ENCODE measurements at regions not wholly inside any gene's neighbourhood (a gene's known extent, or its start where the extent isn't known, plus 50 kb on each side); places are given as distances from the start of the nearest gene placed in this dataset.
A peak's percentile ranks its signal among the peaks of the same experiment; 100 is the strongest.
"Not testable (repeated sequence)": the region's sequence is repeated elsewhere in the genome, so short reads cannot be mapped to it uniquely, and the experiment has no call there.

DNA sequence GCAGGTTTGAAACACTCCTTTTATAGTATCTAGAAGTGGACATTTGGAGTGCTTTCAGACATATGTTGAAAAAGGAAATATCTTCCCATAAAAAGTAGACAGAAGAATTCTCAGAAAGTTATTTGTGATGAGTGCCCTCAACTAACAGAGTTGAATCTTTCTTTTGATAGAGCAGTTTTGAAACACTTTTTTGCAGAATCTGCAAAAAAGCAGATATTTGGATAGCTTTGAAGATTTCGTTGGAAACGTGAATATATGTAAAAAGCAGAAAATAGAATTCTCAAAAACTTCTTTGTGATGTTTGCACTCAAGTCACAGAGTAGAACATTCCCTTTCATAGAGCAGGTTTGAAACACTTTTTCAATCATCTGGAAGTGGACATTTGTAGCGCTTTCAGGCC is 676.4 kb upstream of the ZNF337 start:
- DNase-seq (ENCODE audit: low spot score); intact Hi-C loops (cut with DNase I): not testable (repeated sequence)

GRCh38 chr20:26354511-26354910 is 657.9 kb upstream of the ZNF337 start:
- no peak for ATAC-seq
- intact Hi-C loops (cut with DNase I): no loop called here

More for the DNA sequence above, 676.4 kb upstream of the ZNF337 start:
- ATAC-seq: not testable (repeated sequence)

DNA sequence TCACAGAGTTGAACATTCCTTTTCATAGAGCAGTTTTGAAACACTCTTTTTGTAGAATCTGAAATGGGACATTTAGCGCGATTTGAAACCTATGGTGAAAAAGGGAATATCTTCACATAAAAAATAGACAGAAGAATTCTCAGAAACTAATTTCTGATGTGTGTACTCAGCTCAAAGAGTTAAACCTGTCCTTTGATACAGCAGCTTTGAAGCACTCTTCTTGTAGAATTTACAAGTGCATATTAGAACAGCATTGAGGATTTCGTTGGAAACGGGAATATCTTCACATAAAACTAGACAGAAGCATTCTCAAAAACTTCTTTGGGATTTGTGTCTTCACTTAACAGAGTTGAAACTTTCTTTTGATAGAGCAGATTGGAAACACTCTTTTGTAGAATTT is 650.7 kb upstream of the ZNF337 start:
- ATAC-seq: no peak
- no peak for DNase-seq (ENCODE audit: low spot score)
- intact Hi-C loops (cut with DNase I): no loop called here

More at GRCh38 chr20:26354511-26354910, 657.9 kb upstream of the ZNF337 start:
- no peak for DNase-seq (ENCODE audit: low spot score)

DNA sequence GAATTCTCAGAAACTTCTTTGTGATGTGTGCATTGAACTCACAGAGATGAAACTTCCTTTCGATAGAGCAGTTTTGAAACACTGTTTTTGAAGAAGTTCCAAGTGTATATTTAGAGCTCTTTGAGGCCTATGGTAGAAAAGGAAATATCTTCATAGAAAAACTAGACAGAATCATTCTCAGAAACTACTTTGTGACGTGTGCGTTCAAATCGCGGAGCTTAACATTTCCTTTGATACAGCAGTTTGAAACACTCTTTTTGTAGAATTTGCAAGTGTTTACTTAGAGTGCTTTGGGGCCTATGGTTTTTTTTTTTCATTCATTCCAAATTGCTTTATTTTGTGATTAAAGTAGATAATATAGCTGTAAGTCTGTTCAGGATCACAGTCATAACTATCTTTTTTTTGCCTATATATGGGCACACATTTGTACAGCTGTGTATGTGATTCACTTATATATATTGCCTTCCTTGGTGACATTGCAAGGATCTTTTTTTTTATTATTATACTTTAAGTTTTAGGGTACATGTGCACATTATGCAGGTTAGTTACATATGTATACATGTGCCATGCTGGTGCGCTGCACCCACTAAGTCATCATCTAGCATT is 643.9 kb upstream of the ZNF337 start:
- ATAC-seq; intact Hi-C loops (cut with DNase I); DNase-seq (ENCODE audit: low spot score): not testable (repeated sequence)

DNA sequence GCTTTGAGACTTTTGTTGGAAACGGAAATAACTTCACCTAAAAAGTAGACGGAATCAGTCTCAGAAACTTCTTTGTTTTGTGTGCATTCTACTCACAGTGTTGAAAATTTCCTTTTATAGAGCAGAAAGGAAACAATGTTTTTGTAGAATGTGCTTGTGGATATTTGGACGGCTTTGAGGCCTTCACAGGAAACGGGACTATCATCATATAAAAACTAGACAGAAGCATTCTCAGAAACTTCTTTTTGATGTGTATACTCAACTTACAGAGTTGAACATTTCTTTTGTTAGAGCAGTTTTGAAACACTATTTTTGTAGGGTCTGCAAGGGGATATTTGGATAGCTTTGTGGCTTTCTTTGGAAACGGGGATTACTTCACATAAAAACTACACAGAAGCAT is 627.5 kb upstream of the ZNF337 start:
- intact Hi-C loops (cut with DNase I): no loop called here
- ATAC-seq: no peak
- DNase-seq (ENCODE audit: low spot score): no peak

DNA sequence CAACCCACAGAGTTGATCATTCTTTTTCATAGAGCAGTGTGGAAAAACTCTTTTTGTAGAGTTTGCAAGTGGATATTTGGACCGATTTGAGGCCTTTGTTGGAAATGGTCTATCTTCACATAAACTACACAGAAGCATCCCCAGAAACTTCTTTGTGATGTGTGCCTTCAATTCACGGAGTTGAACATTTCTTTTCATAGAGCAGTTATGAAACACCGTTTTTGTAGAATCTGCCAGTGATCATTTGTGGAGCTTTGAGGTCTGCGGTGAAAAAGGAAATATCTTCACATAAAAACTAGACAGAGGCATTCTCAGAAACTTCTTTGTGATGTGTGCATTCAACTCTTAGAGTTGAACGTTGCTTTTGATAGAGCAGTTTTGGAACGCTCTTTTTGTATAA is 618.4 kb upstream of the ZNF337 start:
- DNase-seq (ENCODE audit: low spot score) (no peak), ATAC-seq (no peak)
- intact Hi-C loops (cut with DNase I): no loop called here

GRCh38 chr20:26309720-26310119 is 613.1 kb upstream of the ZNF337 start:
- ATAC-seq; DNase-seq (ENCODE audit: low spot score); intact Hi-C loops (cut with DNase I): not testable (repeated sequence)

GRCh38 chr20:26308961-26309360 is 612.3 kb upstream of the ZNF337 start:
- DNase-seq (ENCODE audit: low spot score): no peak
- intact Hi-C loops (cut with DNase I): no loop called here
- ATAC-seq: no peak

- DNase-seq (ENCODE audit: low spot score) (no peak), ATAC-seq (no peak)
- intact Hi-C loops (cut with DNase I): no loop called here
Observed at GRCh38 chr20:26295006-26295405, 598.4 kb upstream of the ZNF337 start.

- DNase-seq (ENCODE audit: low spot score); ATAC-seq; intact Hi-C loops (cut with DNase I): not testable (repeated sequence)
Observed at GRCh38 chr20:26288379-26289061, 591.9 kb upstream of the ZNF337 start.

- intact Hi-C loops (cut with DNase I): no loop called here
Observed at GRCh38 chr20:26279238-26279637, 582.6 kb upstream of the ZNF337 start.

DNA sequence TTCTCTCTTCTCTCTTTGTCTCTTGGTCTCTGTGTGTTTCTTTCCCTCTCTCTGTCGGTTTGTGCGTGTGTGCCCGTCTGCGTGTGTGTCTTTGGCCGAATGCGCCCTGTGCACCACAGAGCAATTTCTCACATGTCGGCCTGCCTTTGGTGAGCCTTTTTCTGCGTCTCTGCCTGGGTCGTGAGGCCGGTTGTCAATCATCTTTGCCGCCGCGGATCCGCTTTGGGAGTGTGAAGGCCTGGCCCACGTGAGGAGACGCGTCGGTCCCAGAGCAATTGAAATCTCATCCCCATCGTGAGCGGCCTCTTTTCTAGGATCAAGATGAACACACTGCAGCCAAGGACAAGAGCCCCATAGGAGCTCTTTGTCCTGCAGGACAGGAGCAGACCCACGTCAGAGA is 580.7 kb upstream of the ZNF337 start:
- intact Hi-C loops (cut with DNase I): no loop called here
- no peak for DNase-seq (ENCODE audit: low spot score)
- ATAC-seq: no peak

More at GRCh38 chr20:26279238-26279637, 582.6 kb upstream of the ZNF337 start:
- no peak for DNase-seq (ENCODE audit: low spot score)
- no peak for ATAC-seq

- ATAC-seq: no peak
- intact Hi-C loops (cut with DNase I): no loop called here
- peak; percentile 50 for DNase-seq (ENCODE audit: low spot score)
Observed at GRCh38 chr20:26276554-26277210, 580.0 kb upstream of the ZNF337 start.

- intact Hi-C loops (cut with DNase I); ATAC-seq; DNase-seq (ENCODE audit: low spot score): not testable (repeated sequence)
Observed at GRCh38 chr20:26268762-26269161, 572.1 kb upstream of the ZNF337 start.

GRCh38 chr20:26260925-26261324 is 564.3 kb upstream of the ZNF337 start:
- DNase-seq (ENCODE audit: low spot score); intact Hi-C loops (cut with DNase I); ATAC-seq: not testable (repeated sequence)

DNA sequence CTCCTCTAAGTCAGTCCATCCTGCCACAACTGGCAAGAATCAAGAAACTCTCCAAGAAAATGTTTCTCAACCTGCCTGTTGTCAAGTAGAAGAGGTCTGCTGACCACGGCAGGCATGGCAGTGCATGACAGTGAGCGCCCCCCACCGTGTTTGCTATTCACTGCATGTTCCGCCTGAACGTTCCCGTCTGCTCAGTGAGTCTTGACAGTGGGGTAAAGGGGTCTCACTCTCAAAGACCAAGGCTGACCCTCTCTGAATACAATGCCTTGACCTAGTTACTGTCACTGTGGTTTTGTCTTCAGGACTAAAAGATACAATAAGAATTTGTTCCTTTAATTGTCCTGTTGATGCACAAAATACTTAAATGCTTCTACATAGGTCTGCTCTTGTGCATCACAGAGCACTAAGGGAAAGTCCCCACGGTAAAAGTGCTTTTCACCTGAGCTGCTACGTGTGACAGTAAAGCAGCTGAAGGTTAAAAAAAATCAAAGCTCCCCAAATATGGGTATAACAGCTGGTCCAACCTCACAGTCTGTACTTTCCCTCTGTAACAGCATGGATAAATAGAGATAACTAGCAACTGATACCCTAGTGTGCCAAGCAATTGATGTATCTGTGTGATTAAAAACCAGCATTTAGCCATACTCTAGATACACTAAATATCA is 555.8 kb upstream of the ZNF337 start:
- DNase-seq (ENCODE audit: low spot score); intact Hi-C loops (cut with DNase I); ATAC-seq: not testable (repeated sequence)

- ATAC-seq; intact Hi-C loops (cut with DNase I); DNase-seq (ENCODE audit: low spot score): not testable (repeated sequence)
Observed at GRCh38 chr20:26251376-26251775, 554.7 kb upstream of the ZNF337 start.

DNA sequence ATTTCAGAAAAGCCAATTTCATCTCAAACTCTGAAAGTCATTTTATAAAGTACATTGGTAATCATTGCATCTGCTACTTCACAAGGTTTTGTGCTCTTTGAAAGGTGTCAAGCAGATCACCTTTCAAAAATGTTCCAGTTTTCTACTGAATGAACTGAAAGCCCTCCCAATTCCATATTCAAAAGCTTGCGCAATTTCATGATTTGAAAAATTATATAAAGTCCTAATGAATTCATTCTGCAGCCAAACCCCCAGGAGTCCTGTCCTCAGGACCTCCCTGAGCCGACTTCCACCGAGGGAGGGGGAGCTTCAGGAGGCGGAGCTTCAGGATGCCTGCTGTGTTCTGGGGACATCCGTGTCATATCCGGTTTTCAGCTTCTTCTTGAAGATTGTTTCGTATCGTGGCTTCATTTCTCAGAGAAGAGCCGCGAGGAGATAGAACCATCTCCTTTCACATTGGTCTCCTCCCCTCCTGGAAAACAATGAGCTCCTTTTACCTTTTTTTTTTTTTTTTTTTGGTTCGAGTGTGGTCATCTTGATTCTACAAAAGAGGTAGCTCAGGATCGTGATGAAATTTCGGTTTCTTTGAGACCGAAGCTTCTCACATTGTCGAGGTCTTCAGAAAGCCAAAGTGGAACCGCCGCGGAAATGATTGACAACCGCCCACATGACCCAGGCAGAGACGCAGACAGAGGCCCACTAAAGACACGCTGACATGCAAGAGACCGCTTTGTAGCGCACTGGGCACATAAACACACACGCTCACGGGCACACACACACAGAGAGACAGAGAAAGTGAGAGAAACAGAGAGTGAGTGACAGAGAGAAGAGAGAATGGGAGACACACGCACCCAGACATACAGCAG is 553.8 kb upstream of the ZNF337 start:
- DNase-seq (ENCODE audit: low spot score); intact Hi-C loops (cut with DNase I); ATAC-seq: not testable (repeated sequence)

DNA sequence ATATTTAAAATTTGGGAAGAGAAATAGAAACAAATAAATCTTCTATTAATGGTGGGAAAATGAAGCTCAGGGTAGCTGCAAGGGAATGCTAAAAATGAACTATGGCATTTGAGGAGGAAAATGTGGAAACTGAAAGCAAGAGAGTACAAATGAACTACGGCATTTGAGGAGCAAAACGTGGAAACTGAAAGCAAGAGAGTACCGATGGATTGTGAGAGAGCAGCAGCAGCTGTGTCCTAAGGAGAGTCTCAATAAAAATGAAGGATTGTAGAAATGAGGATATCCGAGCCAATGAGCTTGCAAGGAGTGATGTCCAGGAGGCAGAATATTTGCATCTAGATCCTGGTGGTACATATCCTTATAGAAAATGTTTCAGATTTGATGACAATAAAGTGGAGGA is 547.1 kb upstream of the ZNF337 start:
- ATAC-seq: no peak
- no peak for DNase-seq (ENCODE audit: low spot score)
- intact Hi-C loops (cut with DNase I): no loop called here

Data from sciatic nerve (tissue), 2 donors.